GM11168 (cell line): ENCODE measurements at regions not wholly inside any gene's neighbourhood (a gene's known extent, or its start where the extent isn't known, plus 50 kb on each side); places are given as distances from the start of the nearest gene placed in this dataset.

Experiments used
- in situ Hi-C: fragments of 300-500 bp; cut with MboI; formaldehyde crosslinking; loops from one replicate; pipeline ENCODE4 v1.12.0; 2022; ENCODE audit warnings: low sequenced_read_pairs; ENCODE audit not compliant: unreplicated experiment

GRCh38 chr21:31570824-31571566, 88.5 kb upstream of the SOD1 start:
- in situ Hi-C loops: no loop called here

DNA sequence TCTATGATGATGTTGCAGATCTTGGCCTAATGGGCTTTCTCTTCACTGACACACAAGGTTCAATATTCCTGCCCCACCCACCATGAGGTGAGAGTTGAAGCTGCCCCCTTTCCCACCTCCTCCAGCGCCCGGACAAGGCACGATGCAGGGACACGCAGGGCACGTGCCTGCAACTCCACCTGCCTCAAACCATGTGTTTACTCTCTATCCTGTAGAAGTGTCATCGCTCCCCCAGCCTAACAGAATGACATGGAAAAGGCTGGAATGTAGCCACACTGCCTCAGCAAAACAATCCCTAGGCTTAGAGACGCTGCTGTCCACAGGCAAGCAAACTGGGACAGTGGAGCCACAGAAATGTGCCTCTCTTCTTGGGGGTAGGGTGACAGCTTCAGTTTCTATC, 92.9 kb upstream of the SOD1 start:
- in situ Hi-C loops: no loop called here

GRCh38 chr21:31566064-31566463, 93.4 kb upstream of the SOD1 start:
- in situ Hi-C loops: no loop called here

GRCh38 chr21:31564439-31564838, 95.1 kb upstream of the SOD1 start:
- in situ Hi-C loops: no loop called here

DNA sequence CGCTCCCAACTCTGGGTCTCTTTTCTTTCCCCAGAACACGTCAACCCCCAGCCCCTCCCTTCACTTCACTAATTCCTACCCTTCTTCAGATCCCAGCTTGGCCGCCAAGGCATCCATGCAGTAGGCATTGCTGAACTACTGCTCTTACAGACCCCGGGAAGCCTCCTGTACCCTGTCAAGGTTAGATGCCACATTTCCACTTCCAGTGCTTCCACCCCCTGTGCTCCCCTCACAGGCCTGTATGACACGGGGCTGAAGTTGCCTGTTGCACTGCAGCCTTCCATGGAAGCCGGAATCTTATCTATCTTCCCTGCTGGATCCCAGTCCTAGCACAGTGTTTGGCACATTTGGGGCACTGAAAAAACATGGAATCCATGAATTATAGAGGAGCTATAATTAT, 99.0 kb upstream of the SOD1 start:
- in situ Hi-C loops: no loop called here

DNA sequence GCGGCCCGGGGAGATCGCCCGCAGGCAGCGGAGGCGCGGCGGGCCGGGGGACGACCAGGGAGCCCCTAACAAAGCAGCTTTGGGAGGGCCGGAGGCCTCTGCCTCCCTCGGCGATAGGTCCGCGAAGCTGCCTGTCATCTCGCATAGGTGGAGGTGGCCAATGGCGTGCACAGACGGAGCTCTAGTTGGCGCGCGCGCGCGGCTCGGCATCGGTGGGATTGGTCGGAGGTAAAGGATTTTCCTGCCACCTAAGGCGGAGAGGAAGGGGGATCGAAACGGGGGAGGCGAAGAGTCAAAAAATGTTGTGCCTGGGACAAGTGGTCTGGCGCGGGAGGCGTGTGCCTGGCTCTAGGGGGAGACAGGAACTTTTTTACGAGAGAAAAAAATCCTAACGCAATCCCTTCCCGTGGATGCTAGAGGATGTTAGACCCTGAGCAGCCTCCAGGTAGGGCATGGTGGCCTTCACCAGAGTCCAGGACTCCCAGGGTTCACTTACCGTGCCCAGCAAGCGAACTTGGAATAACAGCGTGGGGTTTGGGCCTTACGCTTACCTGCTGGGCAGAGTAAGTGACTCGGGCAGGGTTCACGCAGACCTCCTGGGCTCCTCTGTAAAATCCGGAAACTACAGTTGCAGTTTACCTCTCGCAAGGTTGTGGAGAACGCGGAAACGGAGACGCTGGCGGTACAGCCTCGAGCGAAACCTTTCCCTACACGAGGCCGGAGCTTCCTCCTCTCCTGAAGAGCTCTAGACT, 99.9 kb upstream of the SOD1 start:
- in situ Hi-C loops: no loop called here

GRCh38 chr21:31558962-31559367, 100.5 kb upstream of the SOD1 start:
- in situ Hi-C loops: no loop called here

- in situ Hi-C loops: no loop called here
These were observed 101.1 kb upstream of the SOD1 start for GRCh38 chr21:31558189-31558961.

- in situ Hi-C loops: no loop called here
These were observed 101.9 kb upstream of the SOD1 start for GRCh38 chr21:31557421-31558188.

- in situ Hi-C loops: no loop called here
These were observed 102.8 kb upstream of the SOD1 start for GRCh38 chr21:31556662-31557061.

DNA sequence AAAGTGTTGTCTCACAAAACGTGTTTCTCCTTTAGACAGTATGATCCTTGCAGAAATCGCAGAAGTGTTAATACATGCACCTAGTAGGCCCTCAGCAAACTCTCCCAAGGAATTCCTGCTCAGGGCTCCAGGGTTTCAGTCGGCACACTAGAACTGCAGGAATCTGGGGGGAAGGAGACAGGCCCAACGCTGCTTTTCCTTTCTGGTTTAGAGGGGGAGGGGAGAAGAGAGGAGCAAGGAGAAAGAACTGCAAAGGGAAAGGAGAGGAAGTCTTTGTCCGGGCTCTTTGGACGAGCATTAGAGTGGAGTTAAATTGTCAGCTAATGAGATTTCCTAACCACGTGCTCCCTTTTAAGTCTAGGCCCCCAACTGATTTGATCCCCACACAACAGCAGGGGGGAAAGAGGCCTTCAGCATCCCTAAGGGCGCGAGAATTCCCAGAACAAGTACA, 103.7 kb upstream of the SOD1 start:
- in situ Hi-C loops: no loop called here

- in situ Hi-C loops: no loop called here
These were observed 104.9 kb upstream of the SOD1 start for GRCh38 chr21:31554511-31555022.

- in situ Hi-C loops: no loop called here
These were observed 105.6 kb upstream of the SOD1 start for GRCh38 chr21:31553926-31554325.

DNA sequence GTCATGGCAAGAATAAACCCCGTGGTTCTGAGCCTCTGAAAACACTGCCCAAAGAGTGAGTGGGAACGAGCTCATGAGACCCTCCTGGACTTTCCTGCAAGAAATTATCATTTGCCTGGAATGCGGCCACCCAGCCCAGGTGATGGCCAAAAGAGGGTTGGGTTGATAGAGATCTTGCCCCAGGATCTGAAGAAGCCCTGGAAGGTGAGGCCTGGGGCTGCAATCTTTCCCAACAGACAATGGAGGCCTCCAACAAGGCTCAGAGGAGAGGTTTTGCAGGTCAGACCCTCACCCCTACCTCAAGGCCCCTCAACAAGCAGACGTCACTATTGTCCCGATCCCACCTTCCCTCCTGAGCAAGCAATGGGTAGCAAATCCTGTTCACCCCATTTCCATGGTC, 106.0 kb upstream of the SOD1 start:
- in situ Hi-C loops: no loop called here

- in situ Hi-C loops: no loop called here
These were observed 106.7 kb upstream of the SOD1 start for GRCh38 chr21:31552826-31553225.

DNA sequence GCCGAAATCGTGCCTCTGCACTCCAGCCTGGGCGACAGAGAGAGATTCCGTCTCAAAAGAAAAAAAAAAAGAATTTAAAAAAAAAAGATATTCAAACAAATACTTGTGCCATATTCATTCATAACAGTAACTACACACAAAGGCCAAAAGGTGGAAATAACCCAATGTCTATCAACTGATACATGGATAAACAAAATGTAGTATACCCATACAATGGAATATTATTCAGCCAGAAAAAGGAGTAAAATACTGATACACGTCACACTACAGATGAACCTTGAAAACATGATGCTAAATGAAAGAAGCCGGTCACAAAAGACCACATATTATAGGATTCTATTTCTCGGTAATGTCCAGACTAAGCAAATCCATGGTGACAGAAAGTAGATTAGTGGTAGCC, 109.4 kb upstream of the SOD1 start:
- in situ Hi-C loops: no loop called here

- in situ Hi-C loops: loop anchor here (5.0 kb wide), 1 partner anchor 36 kb away; no protein-coding TSS in a partner anchor
These were observed 110.8 kb upstream of the SOD1 start for GRCh38 chr21:31548688-31549087.

DNA sequence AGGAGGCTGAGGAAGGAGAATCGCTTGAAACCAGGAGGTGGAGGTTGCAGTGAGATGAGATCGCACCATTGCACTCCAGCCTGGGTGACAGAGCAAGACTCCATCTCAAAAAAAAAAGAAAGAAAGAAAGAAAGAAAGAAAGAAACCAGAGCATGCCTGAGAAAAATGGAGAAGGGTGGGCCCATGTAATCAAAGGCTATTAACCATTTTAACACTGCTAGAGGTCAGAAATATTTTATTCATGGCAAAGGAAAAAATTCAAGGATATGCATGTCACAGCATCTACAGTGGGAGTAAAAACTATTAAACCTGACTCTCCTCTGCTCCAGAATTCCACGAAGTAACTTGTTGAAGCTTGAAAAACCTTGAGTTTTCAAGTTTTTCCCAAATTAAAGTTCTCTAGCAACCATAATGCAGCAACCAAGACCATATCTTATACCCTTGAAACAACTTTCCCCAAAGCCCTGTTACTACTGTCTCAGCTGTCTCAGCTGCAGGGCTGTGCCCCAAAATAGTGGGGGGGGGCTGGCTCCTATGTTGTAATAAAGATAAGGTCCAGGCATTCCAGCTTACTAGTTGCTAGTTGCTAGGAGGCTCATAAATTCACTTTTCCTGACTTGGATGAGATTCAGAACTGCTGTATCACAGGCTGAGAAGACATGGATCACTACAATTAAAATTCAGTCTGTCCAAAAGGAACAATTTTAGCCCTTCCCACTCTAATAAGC, 112.9 kb upstream of the SOD1 start:
- in situ Hi-C loops: loop anchor here (5.0 kb wide), 1 partner anchor 34 kb away; no protein-coding TSS in a partner anchor

DNA sequence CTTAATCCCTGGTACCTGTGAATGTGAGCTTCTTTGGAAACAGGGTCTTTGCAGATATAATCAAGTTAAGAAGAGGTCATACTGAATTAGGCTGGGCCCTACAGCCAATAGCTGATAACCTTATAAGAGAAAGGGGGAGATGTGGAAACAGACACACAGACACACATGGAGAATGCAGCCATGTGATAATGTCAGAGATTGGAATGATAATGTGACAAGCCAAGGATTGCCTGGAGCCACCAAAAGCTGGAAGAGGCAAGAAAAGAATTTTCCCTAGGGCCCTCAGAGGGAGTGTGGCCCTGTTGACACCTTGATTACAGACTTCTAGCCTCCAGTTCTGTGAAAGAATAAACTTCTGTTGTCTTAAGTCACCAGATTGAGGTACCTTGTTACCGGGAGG, 114.5 kb upstream of the SOD1 start:
- in situ Hi-C loops: loop anchor here (5.0 kb wide), 1 partner anchor 33 kb away; no protein-coding TSS in a partner anchor
